BE2C (cell line): ENCODE measurements at regions not wholly inside any gene's neighbourhood (a gene's known extent, or its start where the extent isn't known, plus 50 kb on each side); places are given as distances from the start of the nearest gene placed in this dataset.

Experiments
- DNase-seq: peaks from one replicate; pipeline ENCODE4 v3.0.0-alpha.2; 2020
- H3K27me3 ChIP-seq: fragments of 250-450 bp; sonication (Bioruptor Pico); 2 replicates; pipeline ENCODE4 v1.5.1; 2020; ENCODE audit warnings: mild to moderate bottlenecking
- H3K36me3 ChIP-seq: fragments of 250-450 bp; sonication (Bioruptor Pico); 2 replicates; pipeline ENCODE4 v1.5.1; 2020; ENCODE audit warnings: mild to moderate bottlenecking
- H3K4me1 ChIP-seq: fragments of 250-450 bp; sonication (Bioruptor Pico); 2 replicates; pipeline ENCODE4 v1.5.1; 2020
- H3K4me3 ChIP-seq: 2 replicates; pipeline ENCODE4 v1.5.1; 2011; ENCODE audit warnings: low read depth, low read length
- H3K9me3 ChIP-seq: fragments of 250-450 bp; sonication (Bioruptor Pico); 2 replicates; pipeline ENCODE4 v1.5.1; 2020
- TF ChIP-seq, protein P1 (sequence below): IDR thresholded peaks from 2 replicates; pipeline ENCODE4 v1.5.1; 2012; ENCODE audit warnings: mild to moderate bottlenecking, low read depth, low read length

DNA sequence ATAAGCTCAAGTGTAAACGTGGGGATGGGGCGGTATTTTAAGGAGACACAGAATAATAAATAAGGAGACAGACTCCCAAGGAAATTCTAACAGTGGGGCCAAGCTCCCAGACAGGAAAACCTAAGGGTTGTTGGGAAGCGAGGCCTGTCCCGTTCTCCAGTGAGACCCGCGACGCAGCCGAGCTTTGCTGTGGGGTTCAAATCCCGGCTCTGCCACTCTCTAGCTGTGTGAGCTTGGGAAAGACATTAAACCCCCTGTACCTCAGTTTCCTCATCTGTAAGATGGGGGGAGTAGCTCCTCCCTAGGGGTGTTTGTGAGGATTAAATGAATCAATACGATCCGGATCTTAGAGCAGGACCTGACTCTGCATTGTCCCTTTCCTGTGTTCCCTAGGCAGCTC, 106.8 kb downstream of the TRIM29 start:
- Histone ChIP-seq H3K4me3 (no peak overlapping the region), H3K27me3 (no peaks in the 10 kb centered on the region), H3K36me3 (no peaks in the 10 kb centered on the region), H3K9me3 (peaks cover 2% of the 10 kb centered on the region; the same call in 1 of the 2 replicates), H3K4me1 (no peaks in the 10 kb centered on the region)
- no peak for DNase-seq
- TF ChIP-seq, protein P1, sequence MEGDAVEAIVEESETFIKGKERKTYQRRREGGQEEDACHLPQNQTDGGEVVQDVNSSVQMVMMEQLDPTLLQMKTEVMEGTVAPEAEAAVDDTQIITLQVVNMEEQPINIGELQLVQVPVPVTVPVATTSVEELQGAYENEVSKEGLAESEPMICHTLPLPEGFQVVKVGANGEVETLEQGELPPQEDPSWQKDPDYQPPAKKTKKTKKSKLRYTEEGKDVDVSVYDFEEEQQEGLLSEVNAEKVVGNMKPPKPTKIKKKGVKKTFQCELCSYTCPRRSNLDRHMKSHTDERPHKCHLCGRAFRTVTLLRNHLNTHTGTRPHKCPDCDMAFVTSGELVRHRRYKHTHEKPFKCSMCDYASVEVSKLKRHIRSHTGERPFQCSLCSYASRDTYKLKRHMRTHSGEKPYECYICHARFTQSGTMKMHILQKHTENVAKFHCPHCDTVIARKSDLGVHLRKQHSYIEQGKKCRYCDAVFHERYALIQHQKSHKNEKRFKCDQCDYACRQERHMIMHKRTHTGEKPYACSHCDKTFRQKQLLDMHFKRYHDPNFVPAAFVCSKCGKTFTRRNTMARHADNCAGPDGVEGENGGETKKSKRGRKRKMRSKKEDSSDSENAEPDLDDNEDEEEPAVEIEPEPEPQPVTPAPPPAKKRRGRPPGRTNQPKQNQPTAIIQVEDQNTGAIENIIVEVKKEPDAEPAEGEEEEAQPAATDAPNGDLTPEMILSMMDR: no peak

DNA sequence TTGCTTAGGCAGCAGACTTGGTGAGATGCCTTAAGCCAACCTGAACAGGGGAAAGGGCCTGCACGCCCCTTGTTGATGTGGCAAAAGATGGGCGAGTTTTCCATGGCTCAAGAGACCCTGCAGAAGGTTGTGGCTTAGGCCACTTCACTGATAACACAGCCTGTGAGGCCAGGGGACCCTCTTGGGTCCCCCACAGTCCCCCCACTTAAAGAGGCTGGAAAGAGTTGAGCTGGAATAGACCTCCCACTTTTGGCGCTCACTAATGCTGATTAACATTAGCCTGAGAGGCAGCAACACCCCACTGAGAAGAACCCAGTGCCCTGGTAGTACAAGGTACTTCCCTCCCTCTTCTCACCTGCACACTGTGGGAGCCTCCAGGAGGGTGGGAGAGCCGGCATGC, 107.5 kb downstream of the TRIM29 start:
- no peaks in the 10 kb centered on the region for H3K27me3 ChIP-seq
- no peaks in the 10 kb centered on the region for H3K4me1 ChIP-seq
- DNase-seq: no peak
- no peak overlapping the region for H3K4me3 ChIP-seq
- H3K9me3 ChIP-seq: peaks cover 3% of the 10 kb centered on the region; the same call in 1 of the 2 replicates
- no peaks in the 10 kb centered on the region for H3K36me3 ChIP-seq
- TF ChIP-seq, protein P1: no peak

DNA sequence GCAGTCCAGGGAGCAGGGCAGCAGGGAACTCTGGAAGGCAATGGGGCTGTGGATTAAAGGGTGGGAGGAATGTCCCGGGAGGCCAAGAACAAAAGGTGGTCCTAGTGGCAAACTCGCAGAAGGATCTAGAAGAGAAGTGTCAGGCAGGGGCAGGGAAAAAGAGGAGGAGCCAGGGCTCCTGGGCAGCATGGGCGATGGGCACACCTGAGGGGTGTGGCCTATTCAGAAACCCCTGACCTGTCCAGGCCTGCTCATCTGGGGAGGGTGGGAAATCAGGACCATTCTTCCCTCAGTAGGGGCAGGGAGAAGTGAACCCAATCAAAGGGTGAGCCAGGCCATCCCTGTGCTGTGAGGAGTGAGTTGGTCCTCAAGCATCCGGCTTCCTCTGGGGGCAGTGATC, 108.6 kb downstream of the TRIM29 start:
- Histone ChIP-seq H3K4me3 (no peak overlapping the region), H3K9me3 (peaks cover 3% of the 10 kb centered on the region; the same call in 1 of the 2 replicates), H3K4me1 (no peaks in the 10 kb centered on the region), H3K36me3 (no peaks in the 10 kb centered on the region), H3K27me3 (no peaks in the 10 kb centered on the region)
- no peak for DNase-seq
- TF ChIP-seq, protein P1: no peak

DNA sequence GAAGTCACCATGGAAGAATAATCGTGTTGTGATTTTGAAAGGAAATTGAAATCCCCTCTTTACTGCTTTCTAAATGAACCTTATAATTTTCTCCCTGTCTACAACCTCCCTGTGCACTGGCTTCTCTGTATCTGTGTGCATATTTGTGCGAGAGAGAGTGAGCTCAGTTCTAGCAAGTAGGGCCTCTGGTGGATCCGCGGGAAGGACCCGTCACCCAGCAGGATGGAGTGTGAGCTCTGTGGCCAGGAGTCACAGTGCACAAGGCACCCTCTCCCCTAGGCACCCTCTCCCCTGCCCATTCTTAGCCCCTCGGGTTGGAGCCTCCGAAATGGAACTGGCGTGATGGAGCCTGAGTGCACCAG, 109.0 kb downstream of the TRIM29 start:
- no peak for DNase-seq
- TF ChIP-seq, protein P1: no peak
- H3K36me3 ChIP-seq: no peaks in the 10 kb centered on the region
- no peaks in the 10 kb centered on the region for H3K27me3 ChIP-seq
- peaks cover 3% of the 10 kb centered on the region; the same call in 1 of the 2 replicates for H3K9me3 ChIP-seq
- no peak overlapping the region for H3K4me3 ChIP-seq
- no peaks in the 10 kb centered on the region for H3K4me1 ChIP-seq

DNA sequence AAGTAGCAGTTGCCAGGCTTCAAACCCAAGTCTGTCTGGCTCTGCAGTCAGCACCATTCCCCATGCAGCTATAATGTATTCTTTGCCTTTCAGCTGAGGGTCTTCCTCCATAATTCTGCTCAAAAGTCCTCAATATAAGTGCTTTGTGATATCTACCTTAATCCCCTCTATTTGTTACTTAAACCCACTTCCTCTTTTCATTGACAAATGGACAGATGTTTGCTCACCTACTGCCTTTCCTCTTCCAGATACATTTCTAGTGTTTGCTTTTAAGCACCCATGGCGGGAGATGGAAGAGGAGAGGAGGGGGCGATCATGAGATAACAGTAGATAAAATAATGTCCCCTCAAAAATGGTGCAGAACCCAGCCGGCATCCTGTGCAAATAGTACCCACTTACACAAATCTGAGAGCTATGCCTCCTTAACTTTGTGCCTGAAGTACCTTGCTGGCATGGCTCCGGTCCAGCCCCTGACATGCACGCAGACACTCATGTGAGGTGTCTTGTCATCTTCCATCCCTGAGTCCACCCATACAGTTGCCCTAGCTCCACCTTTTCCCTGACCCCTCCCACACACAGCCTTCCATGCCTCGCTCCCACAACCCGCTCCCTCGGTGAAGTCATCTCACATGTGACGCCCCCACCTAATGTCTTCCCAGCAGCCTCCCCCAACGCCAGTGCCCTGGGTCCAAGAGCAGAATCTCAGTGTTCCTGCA, 109.6 kb downstream of the TRIM29 start:
- TF ChIP-seq, protein P1: no peak
- H3K27me3 ChIP-seq: no peaks in the 10 kb centered on the region
- H3K4me3 ChIP-seq: no peak overlapping the region
- no peak for DNase-seq
- H3K9me3 ChIP-seq: peaks cover 3% of the 10 kb centered on the region; the same call in 1 of the 2 replicates
- no peaks in the 10 kb centered on the region for H3K36me3 ChIP-seq
- H3K4me1 ChIP-seq: no peaks in the 10 kb centered on the region

DNA sequence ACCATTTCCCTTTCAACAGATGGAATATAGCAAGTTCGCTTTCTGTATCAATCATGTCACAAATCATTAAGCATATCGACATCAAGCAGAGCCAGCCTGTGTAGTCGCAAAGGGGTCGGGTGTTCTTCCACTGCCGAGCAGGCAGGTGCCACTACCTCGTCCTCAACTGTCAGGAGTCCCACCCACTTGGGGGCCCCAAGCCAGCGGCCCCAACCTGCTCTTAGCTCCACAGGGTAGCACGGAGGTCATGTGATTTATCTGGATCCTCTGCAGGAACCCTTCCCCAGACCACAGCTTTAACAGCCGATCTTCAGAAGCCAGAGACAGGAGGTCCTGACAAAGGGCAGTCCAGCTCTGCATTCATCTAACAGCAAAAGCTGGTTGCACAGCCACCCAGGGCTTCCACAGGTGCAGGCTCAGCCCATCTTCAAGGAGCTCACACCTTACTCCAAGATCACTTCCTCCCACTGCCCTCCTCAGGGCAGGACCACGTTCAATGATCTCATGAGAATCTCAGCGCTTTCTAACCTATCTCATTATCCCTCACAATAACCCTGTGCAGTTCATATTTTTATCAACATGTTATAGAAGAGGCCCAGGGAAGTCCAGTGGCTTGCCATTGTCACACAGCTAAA, 110.2 kb downstream of the TRIM29 start:
- H3K36me3 ChIP-seq: no peaks in the 10 kb centered on the region
- DNase-seq: no peak
- no peaks in the 10 kb centered on the region for H3K4me1 ChIP-seq
- TF ChIP-seq, protein P1: no peak
- H3K4me3 ChIP-seq: no peak overlapping the region
- peaks cover 3% of the 10 kb centered on the region; the same call in 1 of the 2 replicates for H3K9me3 ChIP-seq
- no peaks in the 10 kb centered on the region for H3K27me3 ChIP-seq
